GM04504 (cell line): ENCODE measurements at regions not wholly inside any gene's neighbourhood (a gene's known extent, or its start where the extent isn't known, plus 50 kb on each side); places are given as distances from the start of the nearest gene placed in this dataset.

Source experiments
- DNase-seq: peaks from one replicate; pipeline ENCODE4 v3.0.0-alpha.2; 2012; ENCODE audit warnings: low read depth

- no peak for DNase-seq
Measured at GRCh38 chr6:166774770-166775169, 147.7 kb upstream of the RPS6KA2 start.

- no peak for DNase-seq
Measured at GRCh38 chr6:166774292-166774691, 147.2 kb upstream of the RPS6KA2 start.

- DNase-seq, result no peak
Measured at GRCh38 chr6:166772518-166772917, 145.5 kb upstream of the RPS6KA2 start.

GRCh38 chr6:166771701-166772100 is 144.7 kb upstream of the RPS6KA2 start:
- DNase-seq, result no peak

- no peak for DNase-seq
Measured at GRCh38 chr6:166770216-166771116, 143.4 kb upstream of the RPS6KA2 start.

- DNase-seq, result no peak
Measured at GRCh38 chr6:166769648-166770047, 142.6 kb upstream of the RPS6KA2 start.

GRCh38 chr6:166768761-166769160 is 141.7 kb upstream of the RPS6KA2 start:
- DNase-seq, result no peak

- no peak for DNase-seq
Measured at GRCh38 chr6:166767230-166767629, 140.2 kb upstream of the RPS6KA2 start.

- DNase-seq, result no peak
Measured at GRCh38 chr6:166766769-166767168, 139.7 kb upstream of the RPS6KA2 start.

- DNase-seq, result no peak
Measured at GRCh38 chr6:166765234-166765541, 138.1 kb upstream of the RPS6KA2 start.

- DNase-seq, result no peak
Measured at GRCh38 chr6:166764473-166765233, 137.6 kb upstream of the RPS6KA2 start.

GRCh38 chr6:166763606-166764472 is 136.8 kb upstream of the RPS6KA2 start:
- DNase-seq, result no peak

GRCh38 chr6:166761801-166762200 is 134.8 kb upstream of the RPS6KA2 start:
- no peak for DNase-seq

- no peak for DNase-seq
Measured at GRCh38 chr6:166760288-166760687, 133.2 kb upstream of the RPS6KA2 start.

GRCh38 chr6:166758136-166758704 is 131.2 kb upstream of the RPS6KA2 start:
- no peak for DNase-seq

- DNase-seq, result peak; percentile 10
Measured at GRCh38 chr6:166757232-166758135, 130.4 kb upstream of the RPS6KA2 start.

- DNase-seq, result no peak
Measured at GRCh38 chr6:166754218-166755030, 127.4 kb upstream of the RPS6KA2 start.

GRCh38 chr6:166752928-166753721 is 126.1 kb upstream of the RPS6KA2 start:
- DNase-seq, result no peak

GRCh38 chr6:166752097-166752496 is 125.0 kb upstream of the RPS6KA2 start:
- no peak for DNase-seq
